ENCODE measurements at regions not wholly inside any gene's neighbourhood (a gene's known extent, or its start where the extent isn't known, plus 50 kb on each side); places are given as distances from the start of the nearest gene placed in this dataset.

GRCh38 chr9:107925749-107926297 lies 436.3 kb upstream of the KLF4 start:
- Histone ChIP-seq H2AFZ (ENCODE audit: low read length) (no peak overlapping the region), H3K4me1 (ENCODE audit: insufficient read depth, low read length) (no peaks in the 10 kb centered on the region), H2BK120ac (ENCODE audit: low read depth, low read length, poor library complexity, severe bottlenecking) (no peak overlapping the region), H2BK12ac (ENCODE audit: insufficient read length, low read depth, low read length) (no peak overlapping the region), H4K5ac (ENCODE audit: insufficient read length, low read depth, low read length) (no peak overlapping the region), H2BK15ac (ENCODE audit: low read depth, low read length) (no peak overlapping the region), H4K91ac (ENCODE audit: insufficient read length, low read depth, low read length) (no peak overlapping the region), H3K18ac (ENCODE audit: insufficient read length, low read depth, low read length) (no peak overlapping the region), H3K23ac (ENCODE audit: insufficient read length, low read depth, low read length) (no peak overlapping the region), H3K14ac (ENCODE audit: insufficient read depth, low read length) (no peak overlapping the region), H4K8ac (replicated peaks; ENCODE audit: insufficient read length, low read depth, low read length) (no peak overlapping the region), H3K23me2 (ENCODE audit: insufficient read length, low read depth, low read length, poor library complexity, severe bottlenecking) (no peaks in the 10 kb centered on the region), H4K20me1 (ENCODE audit: control insufficient read depth, insufficient read depth, insufficient read length) (no peaks in the 10 kb centered on the region), H3K79me1 (ENCODE audit: insufficient read depth, low read depth, low read length, poor library complexity, severe bottlenecking) (no peaks in the 10 kb centered on the region), H3K27me3 (ENCODE audit: insufficient read depth, low read length) (no peaks in the 10 kb centered on the region), H3K4me2 (ENCODE audit: insufficient read depth, insufficient read length, low read length) (no peak overlapping the region), H3K79me2 (ENCODE audit: insufficient read depth, low read length) (no peaks in the 10 kb centered on the region), H3K4ac (ENCODE audit: low read depth, low read length) (no peak overlapping the region), H2BK5ac (ENCODE audit: insufficient read length, low read length) (no peak overlapping the region), H2BK20ac (ENCODE audit: low read depth, low read length, poor library complexity, severe bottlenecking) (no peak overlapping the region), H3K27ac (ENCODE audit: insufficient read length, low read depth, low read length) (no peak overlapping the region), H3K56ac (ENCODE audit: insufficient read length, low read depth, low read length) (no peak overlapping the region), H3K9ac (ENCODE audit: extremely low read depth, insufficient read length, low read length) (no peak overlapping the region), H3T11ph (ENCODE audit: low read length) (no peak overlapping the region), H3K9me3 (ENCODE audit: control insufficient read depth, low read depth, low read length) (no peaks in the 10 kb centered on the region), H2AK5ac (ENCODE audit: insufficient read length, low read length) (no peak overlapping the region)
- Mint-ChIP-seq H3K4me3 (no peak overlapping the region), H3K4me1 (no peaks in the 10 kb centered on the region), H3K27ac (no peak overlapping the region), H3K27me3 (ENCODE audit: low read depth) (no peaks in the 10 kb centered on the region), H3K9me3 (peaks cover 0 to 5% of the 10 kb centered on the region in 2 experiments; a peak in 1 of 5 replicates), H3K36me3 (ENCODE audit: insufficient read depth in 1 of 3, low read depth in 3 of 3) (no peaks in the 10 kb centered on the region)
- WGBS (ENCODE audit: extremely low coverage, insufficient read length, low lambda C conversion rate), result no CpG with 5 or more reads among the region's 5 CpGs
- DNase-seq, result no peak
- TF ChIP-seq CTCF (conservative IDR thresholded peaks at IDR 0.05), result no peak
